NB4 (cell line): ENCODE measurements at regions not wholly inside any gene's neighbourhood (a gene's known extent, or its start where the extent isn't known, plus 50 kb on each side); places are given as distances from the start of the nearest gene placed in this dataset.
"Not testable (repeated sequence)": the region's sequence is repeated elsewhere in the genome, so short reads cannot be mapped to it uniquely, and the experiment has no call there.

Source experiments
- DNase-seq: peaks from one replicate; pipeline ENCODE4 v3.0.0; 2010; ENCODE audit warnings: low read depth
- H3K4me3 ChIP-seq: one replicate; pipeline ENCODE4 v1.5.1; 2011; ENCODE audit warnings: mild to moderate bottlenecking, low read depth, low read length, moderate library complexity
- CTCF ChIP-seq: IDR thresholded peaks from one replicate; pipeline ENCODE4 v1.5.1; 2012; ENCODE audit warnings: low read depth, low read length
- MAX ChIP-seq: IDR thresholded peaks from 2 replicates; pipeline ENCODE4 v1.6.1; 2011; ENCODE audit warnings: low read depth, low read length
- MYC ChIP-seq: IDR thresholded peaks from 2 replicates; pipeline ENCODE4 v1.6.1; 2011; ENCODE audit warnings: low read depth, low read length
- POLR2A ChIP-seq: IDR thresholded peaks from 2 replicates; pipeline ENCODE4 v1.6.1; 2011; ENCODE audit warnings: mild to moderate bottlenecking; ENCODE audit not compliant: insufficient read length; ENCODE audit errors: extremely low read depth

- no peak for DNase-seq
- TF ChIP-seq POLR2A (no peak), MAX (no peak), CTCF (no peak), MYC (no peak)
- no peak overlapping the region for H3K4me3 ChIP-seq
These were observed 70.7 kb upstream of the CCDC179 start for GRCh38 chr11:22930816-22931594.

DNA sequence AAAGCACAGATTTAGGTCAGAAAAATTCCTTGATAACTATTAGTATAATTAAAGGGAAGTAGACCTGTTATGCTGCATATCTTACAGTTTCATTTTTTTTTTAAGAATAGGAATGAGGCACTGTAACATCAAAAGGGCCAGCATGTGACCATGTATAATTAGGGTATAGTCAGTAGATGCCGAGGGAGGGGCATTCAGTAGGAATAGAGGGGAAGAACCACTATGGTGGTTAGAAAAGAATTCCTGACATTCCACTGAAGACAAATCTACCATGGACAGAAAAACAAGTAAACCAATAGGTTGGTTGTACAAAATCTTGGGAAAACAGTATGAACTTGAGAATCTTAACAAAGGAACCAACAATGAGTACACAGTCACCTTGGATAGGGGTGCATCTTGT is 78.4 kb upstream of the CCDC179 start:
- H3K4me3 ChIP-seq = no peak overlapping the region
- no peak for DNase-seq
- no peak for TF ChIP-seq CTCF
- no peak for TF ChIP-seq MYC
- TF ChIP-seq POLR2A = no peak
- TF ChIP-seq MAX = no peak

- H3K4me3 ChIP-seq, DNase-seq: not testable (repeated sequence)
These were observed 81.3 kb upstream of the CCDC179 start for GRCh38 chr11:22941544-22941943.

GRCh38 chr11:22957786-22958185 is 97.5 kb upstream of the CCDC179 start:
- TF ChIP-seq MAX = no peak
- no peak for TF ChIP-seq MYC
- no peak for TF ChIP-seq POLR2A
- no peak for TF ChIP-seq CTCF
- DNase-seq = no peak
- H3K4me3 ChIP-seq = no peak overlapping the region

GRCh38 chr11:22974251-22974650 is 114.0 kb upstream of the CCDC179 start:
- H3K4me3 ChIP-seq = no peak overlapping the region
- DNase-seq = no peak
- no peak for TF ChIP-seq MAX
- no peak for TF ChIP-seq POLR2A

DNA sequence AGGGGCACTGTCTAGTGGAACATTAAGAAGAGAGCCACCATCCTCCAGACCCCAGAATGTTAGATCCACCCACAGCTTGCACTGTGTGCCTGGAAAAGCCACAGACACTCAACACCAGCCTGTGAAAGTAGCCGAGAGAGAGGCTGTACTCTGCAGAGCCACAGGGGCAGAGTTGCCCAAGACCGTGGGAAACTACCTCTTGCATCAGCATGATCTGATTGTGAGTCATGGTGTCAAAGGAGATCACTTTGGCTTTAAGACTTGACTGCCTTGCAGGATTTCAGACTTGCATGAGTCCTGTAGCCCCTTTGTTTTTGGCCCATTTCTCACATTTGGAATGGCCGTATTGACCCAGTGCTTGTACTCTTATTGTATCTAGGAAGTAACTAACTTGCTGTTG is 115.9 kb upstream of the CCDC179 start:
- DNase-seq = peak; percentile 79
- no peak overlapping the region for H3K4me3 ChIP-seq
- TF ChIP-seq MAX (no peak), POLR2A (no peak), MYC (no peak), CTCF (no peak)

GRCh38 chr11:22982903-22983302 is 122.6 kb upstream of the CCDC179 start:
- H3K4me3 ChIP-seq = no peak overlapping the region
- DNase-seq = no peak
- TF ChIP-seq MYC (no peak), POLR2A (no peak), MAX (no peak), CTCF (no peak)
